Ovary (tissue), 7 donors: ENCODE measurements at regions not wholly inside any gene's neighbourhood (a gene's known extent, or its start where the extent isn't known, plus 50 kb on each side); places are given as distances from the start of the nearest gene placed in this dataset.

Experiments
- DNase-seq, 5 donors: peaks; one replicate each; pipeline ENCODE4 v3.0.0-alpha.2; 2019 to 2020
- H3K27ac ChIP-seq, 2 donors: fragments of 200-600 bp; one replicate each; pipeline versions ENCODE4 v1.5.1 to v1.8.0; 2019 to 2022
- H3K27me3 ChIP-seq: fragments of 200-600 bp; one replicate; pipeline ENCODE4 v1.8.0; 2022
- H3K36me3 ChIP-seq: fragments of 200-600 bp; sonication (generic); one replicate; pipeline ENCODE4 v1.5.1; 2019
- H3K4me1 ChIP-seq: one replicate; pipeline ENCODE4 v1.8.1; 2013; ENCODE audit warnings: mild to moderate bottlenecking, moderate library complexity; ENCODE audit not compliant: insufficient read depth
- H3K4me3 ChIP-seq: fragments of 200-600 bp; sonication (generic); one replicate; pipeline ENCODE4 v1.5.1; 2017
- H3K9me3 ChIP-seq, 2 donors: fragments of 200-600 bp in 1 of 2; sonication (generic) in 1 of 2; one replicate each; pipeline versions ENCODE4 v1.5.1 to v1.8.1; 2013 to 2019; ENCODE audit warnings: mild to moderate bottlenecking in 1 of 2, moderate library complexity in 1 of 2
- EP300 ChIP-seq: sonication (generic); formaldehyde crosslinking; IDR thresholded peaks from one replicate; pipeline ENCODE4 v1.6.1; 2017; ENCODE audit warnings: antibody characterized with exemption
- POLR2A ChIP-seq: fragments of 450-650 bp; IDR thresholded peaks from one replicate; pipeline ENCODE4 v1.6.1; 2017; ENCODE audit warnings: antibody characterized with exemption, mild to moderate bottlenecking, moderate library complexity
- WGBS, 3 donors: extraction: QIAGEN DNeasy Blood & Tissue Kit in 1 of 3; methylation state at CpG; one replicate each; pipeline versions ENCODE4 v1.1.5 to v1.1.7; 2013 to 2017; 5-methylcytosine and 5-hydroxymethylcytosine counted together
- intact Hi-C, 4 donors: fragments of 100-400 bp; cut with DNase I; formaldehyde crosslinking; loops; one replicate each; pipeline versions ENCODE4 v1.11.0 to v1.15.1; 2022 to 2023
- TF ChIP-seq, protein P1 (sequence below), 3 donors: fragments of 450-650 bp in 2 of 3; fragments of 200-600 bp in 1 of 3; IDR thresholded peaks; one replicate each; pipeline versions ENCODE4 v1.5.1 to v1.8.0; 2016 to 2022; ENCODE audit warnings: antibody characterized with exemption in 3 of 3, mild to moderate bottlenecking in 1 of 3
- donor health status: DM: no; HTN: no; CAD: no; lungs with moderate emphysema.
- donor health status: DM: no; HTN: no; CAD: no.
- donor health status: Bipolar disorder and iron deficiency.
- donor health status: DM: no; HTN: no; CAD: no.
- donor health status: DM: yes; HTN: yes; CAD: no.

DNA sequence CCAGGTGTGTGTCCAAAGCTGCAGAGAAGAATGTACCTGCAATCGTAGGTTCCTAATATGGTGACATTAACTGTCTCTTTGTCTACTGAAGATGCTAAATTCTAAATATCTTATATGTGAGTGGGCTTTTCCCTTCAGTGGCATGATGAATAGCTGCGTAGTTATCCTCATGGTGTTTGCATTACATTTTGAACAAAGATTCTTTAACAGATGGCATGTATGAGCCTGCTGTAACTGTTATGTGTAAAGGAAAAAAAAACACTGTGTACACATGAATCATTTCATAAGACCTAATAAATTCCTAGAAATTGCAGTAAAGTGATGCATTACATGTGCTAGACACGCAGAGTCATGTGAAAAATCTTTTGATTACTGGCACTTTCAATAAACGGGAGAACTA is 288.0 kb downstream of the SH2D1A start:
- intact Hi-C loops: no loop called here
- H3K36me3 ChIP-seq: no peaks in the 10 kb centered on the region
- H3K4me1 ChIP-seq: no peaks in the 10 kb centered on the region
- no peak overlapping the region for H3K4me3 ChIP-seq
- 56 to 70% (median 64%) methylated on average over 4 of the region's 4 CpGs for WGBS, 3 donors
- TF ChIP-seq POLR2A (no peak), EP300 (no peak)
- TF ChIP-seq, protein P1, sequence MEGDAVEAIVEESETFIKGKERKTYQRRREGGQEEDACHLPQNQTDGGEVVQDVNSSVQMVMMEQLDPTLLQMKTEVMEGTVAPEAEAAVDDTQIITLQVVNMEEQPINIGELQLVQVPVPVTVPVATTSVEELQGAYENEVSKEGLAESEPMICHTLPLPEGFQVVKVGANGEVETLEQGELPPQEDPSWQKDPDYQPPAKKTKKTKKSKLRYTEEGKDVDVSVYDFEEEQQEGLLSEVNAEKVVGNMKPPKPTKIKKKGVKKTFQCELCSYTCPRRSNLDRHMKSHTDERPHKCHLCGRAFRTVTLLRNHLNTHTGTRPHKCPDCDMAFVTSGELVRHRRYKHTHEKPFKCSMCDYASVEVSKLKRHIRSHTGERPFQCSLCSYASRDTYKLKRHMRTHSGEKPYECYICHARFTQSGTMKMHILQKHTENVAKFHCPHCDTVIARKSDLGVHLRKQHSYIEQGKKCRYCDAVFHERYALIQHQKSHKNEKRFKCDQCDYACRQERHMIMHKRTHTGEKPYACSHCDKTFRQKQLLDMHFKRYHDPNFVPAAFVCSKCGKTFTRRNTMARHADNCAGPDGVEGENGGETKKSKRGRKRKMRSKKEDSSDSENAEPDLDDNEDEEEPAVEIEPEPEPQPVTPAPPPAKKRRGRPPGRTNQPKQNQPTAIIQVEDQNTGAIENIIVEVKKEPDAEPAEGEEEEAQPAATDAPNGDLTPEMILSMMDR (IDR thresholded peaks at IDR 0.05): no peak
- no peaks in the 10 kb centered on the region for H3K27me3 ChIP-seq
- no peaks in the 10 kb centered on the region for H3K9me3 ChIP-seq
- DNase-seq: no peak
- H3K27ac ChIP-seq: no peak overlapping the region

DNA sequence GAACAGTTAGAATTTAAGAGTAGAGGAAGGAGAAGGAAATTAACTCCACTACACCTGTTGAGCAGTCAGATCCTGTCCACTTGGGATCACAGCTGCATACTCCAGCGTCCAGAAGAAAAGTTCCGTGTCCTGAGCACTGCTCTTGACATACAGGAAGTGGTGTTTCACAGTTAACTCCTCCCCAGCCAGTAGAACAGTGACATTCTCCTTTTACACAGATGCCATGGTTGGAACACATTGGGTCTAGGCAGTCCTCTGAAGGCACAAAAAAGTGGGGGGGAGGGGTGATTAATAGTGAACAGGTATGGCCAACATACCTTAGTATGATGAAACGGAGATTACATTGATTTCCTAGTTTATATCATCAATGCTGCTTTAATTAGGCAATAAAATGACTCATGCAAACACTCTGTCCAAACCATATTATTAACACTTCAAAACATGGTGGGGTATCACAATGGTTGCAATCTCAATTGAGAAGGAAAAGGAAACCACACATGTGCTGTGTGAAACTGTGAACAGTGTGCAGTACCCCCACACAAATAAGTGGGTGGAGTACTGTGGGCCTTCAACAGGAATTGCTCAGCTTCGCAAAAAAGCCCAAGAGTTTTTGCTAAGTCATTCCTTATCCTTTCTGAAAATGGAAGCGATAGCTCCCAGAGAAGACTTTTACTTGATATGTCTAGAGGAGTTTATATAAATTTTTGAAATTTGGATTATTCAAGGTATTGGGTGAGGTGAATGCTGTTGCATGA is 295.6 kb downstream of the SH2D1A start:
- no peak for DNase-seq
- H3K27ac ChIP-seq: no peak overlapping the region
- no peaks in the 10 kb centered on the region for H3K36me3 ChIP-seq
- H3K27me3 ChIP-seq: no peaks in the 10 kb centered on the region
- H3K9me3 ChIP-seq: no peaks in the 10 kb centered on the region
- no peak overlapping the region for H3K4me3 ChIP-seq
- no peaks in the 10 kb centered on the region for H3K4me1 ChIP-seq
- 64 to 68% (median 68%) methylated on average over 5 of the region's 5 CpGs for WGBS, 3 donors
- intact Hi-C loops: no loop called here
- no peak for TF ChIP-seq EP300
- TF ChIP-seq, protein P1 (IDR thresholded peaks at IDR 0.05): no peak
- TF ChIP-seq POLR2A: no peak

DNA sequence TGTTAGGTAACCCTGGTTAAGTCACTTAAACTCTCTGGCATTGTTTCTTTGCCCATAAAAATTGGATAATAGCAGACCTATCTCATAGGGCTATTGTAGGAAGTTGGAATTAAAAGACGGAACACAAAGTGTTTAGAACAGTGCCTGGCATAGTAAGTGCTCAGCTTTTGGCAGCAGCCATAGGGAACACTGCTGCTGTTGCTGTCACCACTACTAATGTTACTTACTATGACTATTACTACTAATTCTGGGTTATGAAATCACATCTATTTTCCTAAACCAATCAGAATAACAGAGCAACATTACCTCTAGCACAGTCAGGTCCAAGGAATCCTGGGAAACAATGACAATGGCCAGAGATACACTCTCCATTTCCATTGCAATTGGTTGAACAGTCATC is 300.0 kb downstream of the SH2D1A start:
- no peak for DNase-seq
- H3K9me3 ChIP-seq: no peaks in the 10 kb centered on the region

DNA sequence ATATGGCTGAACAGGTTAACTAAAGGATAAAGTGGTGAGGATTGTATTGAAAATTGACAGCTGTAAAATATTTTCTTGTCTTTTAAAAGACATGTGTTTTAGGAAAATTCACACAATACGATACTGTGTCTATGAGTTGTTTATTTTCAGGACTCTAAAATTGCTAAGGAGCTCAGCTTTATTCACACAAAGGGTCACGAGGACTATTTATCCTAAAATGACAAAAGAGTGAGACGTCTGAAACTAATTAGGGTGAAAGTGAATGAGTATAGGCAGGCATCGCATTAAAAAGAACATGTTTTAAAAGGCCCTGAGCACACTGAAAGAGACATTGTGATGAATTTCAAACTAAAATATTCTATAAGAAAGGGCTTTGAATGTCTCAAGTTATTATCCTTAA is 304.7 kb downstream of the SH2D1A start:
- no peaks in the 10 kb centered on the region for H3K27me3 ChIP-seq
- no peaks in the 10 kb centered on the region for H3K9me3 ChIP-seq
- no peaks in the 10 kb centered on the region for H3K36me3 ChIP-seq
- TF ChIP-seq EP300 (no peak), POLR2A (no peak)
- TF ChIP-seq, protein P1 (IDR thresholded peaks at IDR 0.05): no peak
- H3K27ac ChIP-seq: no peak overlapping the region
- H3K4me1 ChIP-seq: no peaks in the 10 kb centered on the region
- WGBS, 3 donors: 38 to 50% (median 46%) methylated on average over 4 of the region's 4 CpGs
- H3K4me3 ChIP-seq: no peak overlapping the region
- intact Hi-C loops: no loop called here
- DNase-seq: no peak

More for the DNA sequence above, 300.0 kb downstream of the SH2D1A start:
- Histone ChIP-seq H3K27ac (no peak overlapping the region), H3K36me3 (no peaks in the 10 kb centered on the region), H3K27me3 (no peaks in the 10 kb centered on the region), H3K4me1 (no peaks in the 10 kb centered on the region), H3K4me3 (no peak overlapping the region)
- TF ChIP-seq, protein P1 (IDR thresholded peaks at IDR 0.05): no peak
- TF ChIP-seq EP300 (no peak), POLR2A (no peak)
- intact Hi-C loops: no loop called here
- 48 to 62% (median 49%) methylated on average over 1 of the region's 1 CpG for WGBS, 3 donors
